GM18868 (cell line): ENCODE measurements at regions not wholly inside any gene's neighbourhood (a gene's known extent, or its start where the extent isn't known, plus 50 kb on each side); places are given as distances from the start of the nearest gene placed in this dataset.
A peak's percentile ranks its signal among the peaks of the same experiment; 100 is the strongest.

Experiments used
- ATAC-seq: cut with Tn5 transposase; IDR thresholded peaks from one replicate; pipeline ENCODE4 v1.9.1; 2021; ENCODE audit warnings: mild to moderate bottlenecking, moderate library complexity; ENCODE audit not compliant: unreplicated experiment

- ATAC-seq = no peak
Observed at GRCh38 chr10:23868121-23868520, 340.8 kb upstream of the KIAA1217 start.

GRCh38 chr10:23869548-23869947 lies 339.4 kb upstream of the KIAA1217 start:
- ATAC-seq = no peak

GRCh38 chr10:23869996-23870395 lies 338.9 kb upstream of the KIAA1217 start:
- no peak for ATAC-seq

- no peak for ATAC-seq
Observed at GRCh38 chr10:23870651-23871610, 338.0 kb upstream of the KIAA1217 start.

GRCh38 chr10:23872290-23872689 lies 336.6 kb upstream of the KIAA1217 start:
- no peak for ATAC-seq

GRCh38 chr10:23877791-23878320 lies 331.1 kb upstream of the KIAA1217 start:
- ATAC-seq = no peak

GRCh38 chr10:23884670-23885069 lies 324.3 kb upstream of the KIAA1217 start:
- ATAC-seq = no peak

- ATAC-seq = no peak
Observed at GRCh38 chr10:23885853-23886252, 323.1 kb upstream of the KIAA1217 start.

- no peak for ATAC-seq
Observed at GRCh38 chr10:23886355-23886754, 322.6 kb upstream of the KIAA1217 start.

GRCh38 chr10:23891301-23891700 lies 317.6 kb upstream of the KIAA1217 start:
- no peak for ATAC-seq

GRCh38 chr10:23892296-23892695 lies 316.6 kb upstream of the KIAA1217 start:
- ATAC-seq = no peak

- no peak for ATAC-seq
Observed at GRCh38 chr10:23897267-23897666, 311.7 kb upstream of the KIAA1217 start.

- ATAC-seq = no peak
Observed at GRCh38 chr10:23897861-23898260, 311.1 kb upstream of the KIAA1217 start.

- ATAC-seq = no peak
Observed at GRCh38 chr10:23899166-23899565, 309.8 kb upstream of the KIAA1217 start.

GRCh38 chr10:23910291-23910690 lies 298.6 kb upstream of the KIAA1217 start:
- no peak for ATAC-seq

GRCh38 chr10:23912884-23913404 lies 296.0 kb upstream of the KIAA1217 start:
- ATAC-seq = peak; percentile 79

- ATAC-seq = no peak
Observed at GRCh38 chr10:23914641-23915040, 294.3 kb upstream of the KIAA1217 start.

GRCh38 chr10:23917251-23917840 lies 291.6 kb upstream of the KIAA1217 start:
- ATAC-seq = no peak

- ATAC-seq = no peak
Observed at GRCh38 chr10:23918090-23918723, 290.7 kb upstream of the KIAA1217 start.

- peak; percentile 79 for ATAC-seq
Observed at GRCh38 chr10:23918839-23919238, 290.1 kb upstream of the KIAA1217 start.
